Tibial nerve (tissue), 4 donors: ENCODE measurements at regions not wholly inside any gene's neighbourhood (a gene's known extent, or its start where the extent isn't known, plus 50 kb on each side); places are given as distances from the start of the nearest gene placed in this dataset.

Source experiments
- DNase-seq, 2 donors: peaks; one replicate each; pipeline ENCODE4 v3.0.0-alpha.2; 2019; ENCODE audit warnings: low spot score in 2 of 2
- H3K27ac ChIP-seq, 4 donors: fragments of 200-600 bp; sonication (generic) in 3 of 4; one replicate each; pipeline ENCODE4 v1.5.1; 2017 to 2019; ENCODE audit warnings: mild to moderate bottlenecking in 1 of 4
- H3K27me3 ChIP-seq, 2 donors: fragments of 200-600 bp; sonication (generic) in 1 of 2; one replicate each; pipeline versions ENCODE4 v1.5.1 to v1.6.0; 2017 to 2019
- H3K36me3 ChIP-seq, 3 donors: fragments of 200-600 bp; sonication (generic); one replicate each; pipeline ENCODE4 v1.5.1; 2018 to 2019
- H3K4me1 ChIP-seq, 4 donors: fragments of 200-600 bp; sonication (generic) in 3 of 4; one replicate each; pipeline ENCODE4 v1.5.1; 2017 to 2019
- H3K4me3 ChIP-seq, 4 donors: fragments of 200-600 bp; sonication (generic) in 3 of 4; one replicate each; pipeline ENCODE4 v1.5.1; 2017 to 2019; ENCODE audit warnings: mild to moderate bottlenecking in 1 of 4, moderate library complexity in 1 of 4
- H3K9me3 ChIP-seq, 4 donors: fragments of 200-600 bp; sonication (generic) in 3 of 4; one replicate each; pipeline ENCODE4 v1.5.1; 2017 to 2019
- CTCF ChIP-seq, 5 experiments: fragments of 200-600 bp in 3 of 5; fragments of 450-650 bp in 2 of 5; sonication (generic) in 3 of 5; IDR thresholded peaks; one replicate each; pipeline ENCODE4 v1.5.1; 2016 to 2019; ENCODE audit warnings: antibody characterized with exemption in 5 of 5, mild to moderate bottlenecking in 3 of 5, moderate library complexity in 2 of 5
- EP300 ChIP-seq, 2 donors: sonication (generic); formaldehyde crosslinking; IDR thresholded peaks; one replicate each; pipeline ENCODE4 v1.6.1; 2017; ENCODE audit warnings: antibody characterized with exemption in 2 of 2, mild to moderate bottlenecking in 1 of 2
- POLR2A ChIP-seq, 2 donors: fragments of 450-650 bp; IDR thresholded peaks; one replicate each; pipeline ENCODE4 v1.6.1; 2017; ENCODE audit warnings: antibody characterized with exemption in 2 of 2, mild to moderate bottlenecking in 2 of 2, moderate library complexity in 2 of 2
- WGBS, 2 donors: methylation state at CpG; one replicate each; pipeline ENCODE4 v1.1.5; 2018; 5-methylcytosine and 5-hydroxymethylcytosine counted together

- no peak for DNase-seq
- no peak overlapping the region for H3K27ac ChIP-seq
- WGBS, 2 donors = 63 to 72% methylated on average over 2 of the region's 2 CpGs
- no peaks in the 10 kb centered on the region for H3K36me3 ChIP-seq
- no peaks in the 10 kb centered on the region for H3K4me1 ChIP-seq
- TF ChIP-seq CTCF (IDR thresholded peaks at IDR 0.05) = no peak
- H3K9me3 ChIP-seq = peaks cover 0 to 2% (median 0%) of the 10 kb centered on the region in 4 donors
- no peak overlapping the region for H3K4me3 ChIP-seq
- no peaks in the 10 kb centered on the region for H3K27me3 ChIP-seq
These were observed 58.6 kb upstream of the NYAP2 start for GRCh38 chr2:225340923-225341322.

GRCh38 chr2:225337183-225337582, 62.3 kb upstream of the NYAP2 start:
- no peak overlapping the region for H3K27ac ChIP-seq
- DNase-seq = no peak
- TF ChIP-seq CTCF (IDR thresholded peaks at IDR 0.05) (no peak), EP300 (IDR thresholded peaks at IDR 0.05) (no peak), POLR2A (IDR thresholded peaks at IDR 0.05) (no peak)
- no peaks in the 10 kb centered on the region for H3K9me3 ChIP-seq
- no peak overlapping the region for H3K4me3 ChIP-seq
- no peaks in the 10 kb centered on the region for H3K36me3 ChIP-seq
- H3K4me1 ChIP-seq = no peaks in the 10 kb centered on the region
- WGBS, 2 donors = 0 to 3% methylated on average over 1 of the region's 1 CpG
- H3K27me3 ChIP-seq = no peaks in the 10 kb centered on the region

GRCh38 chr2:225334514-225334913, 65.0 kb upstream of the NYAP2 start:
- no peak overlapping the region for H3K4me3 ChIP-seq
- DNase-seq = no peak
- H3K27me3 ChIP-seq = no peaks in the 10 kb centered on the region
- H3K9me3 ChIP-seq = no peaks in the 10 kb centered on the region
- H3K36me3 ChIP-seq = no peaks in the 10 kb centered on the region
- no peak for TF ChIP-seq EP300 (IDR thresholded peaks at IDR 0.05)
- TF ChIP-seq POLR2A (IDR thresholded peaks at IDR 0.05) = no peak
- TF ChIP-seq CTCF (IDR thresholded peaks at IDR 0.05) = no peak
- no peak overlapping the region for H3K27ac ChIP-seq
- H3K4me1 ChIP-seq = no peaks in the 10 kb centered on the region
- 63 to 68% methylated on average over 4 of the region's 4 CpGs for WGBS, 2 donors

- no peak for DNase-seq
- Histone ChIP-seq H3K27me3 (no peaks in the 10 kb centered on the region), H3K36me3 (no peaks in the 10 kb centered on the region), H3K9me3 (no peaks in the 10 kb centered on the region), H3K4me1 (no peaks in the 10 kb centered on the region), H3K27ac (no peak overlapping the region), H3K4me3 (no peak overlapping the region)
- 57 to 65% methylated on average over 4 of the region's 4 CpGs for WGBS, 2 donors
- no peak for TF ChIP-seq POLR2A (IDR thresholded peaks at IDR 0.05)
These were observed 71.3 kb upstream of the NYAP2 start for GRCh38 chr2:225328192-225328591.

GRCh38 chr2:225326969-225327368, 72.5 kb upstream of the NYAP2 start:
- DNase-seq = no peak
- no peaks in the 10 kb centered on the region for H3K27me3 ChIP-seq
- H3K4me3 ChIP-seq = no peak overlapping the region
- H3K27ac ChIP-seq = no peak overlapping the region
- TF ChIP-seq POLR2A (IDR thresholded peaks at IDR 0.05) = no peak
- TF ChIP-seq EP300 (IDR thresholded peaks at IDR 0.05) = no peak
- no peak for TF ChIP-seq CTCF (IDR thresholded peaks at IDR 0.05)
- no peaks in the 10 kb centered on the region for H3K36me3 ChIP-seq
- H3K9me3 ChIP-seq = no peaks in the 10 kb centered on the region
- H3K4me1 ChIP-seq = no peaks in the 10 kb centered on the region
- WGBS, 2 donors = 20 to 35% methylated on average over 1 of the region's 1 CpG

GRCh38 chr2:225319872-225320271, 79.6 kb upstream of the NYAP2 start:
- TF ChIP-seq EP300 (IDR thresholded peaks at IDR 0.05) (no peak), POLR2A (IDR thresholded peaks at IDR 0.05) (no peak), CTCF (IDR thresholded peaks at IDR 0.05) (no peak)
- no peaks in the 10 kb centered on the region for H3K27me3 ChIP-seq
- H3K9me3 ChIP-seq = peaks cover 0 to 13% (median 0%) of the 10 kb centered on the region in 4 donors

More at GRCh38 chr2:225319872-225320271, 79.6 kb upstream of the NYAP2 start:
- no peak for DNase-seq
- Histone ChIP-seq H3K27ac (no peak overlapping the region), H3K36me3 (no peaks in the 10 kb centered on the region), H3K4me3 (no peak overlapping the region), H3K4me1 (no peaks in the 10 kb centered on the region)
